Stomach smooth muscle (tissue), 2 donors: ENCODE measurements at regions not wholly inside any gene's neighbourhood (a gene's known extent, or its start where the extent isn't known, plus 50 kb on each side); places are given as distances from the start of the nearest gene placed in this dataset.

Experiments
- H3K27ac ChIP-seq: one replicate; pipeline ENCODE4 v1.7.0; 2013; ENCODE audit warnings: mild to moderate bottlenecking, low read length, inconsistent platforms
- H3K27me3 ChIP-seq, 2 donors: one replicate each; pipeline ENCODE4 v1.7.0; 2013; ENCODE audit warnings: low read length in 2 of 2; ENCODE audit not compliant: insufficient read depth in 2 of 2, control insufficient read depth in 1 of 2
- H3K36me3 ChIP-seq, 2 donors: one replicate each; pipeline ENCODE4 v1.7.0; 2013; ENCODE audit warnings: low read length in 2 of 2; ENCODE audit not compliant: control insufficient read depth in 2 of 2, insufficient read depth in 2 of 2
- H3K4me1 ChIP-seq: one replicate; pipeline ENCODE4 v1.7.0; 2013; ENCODE audit warnings: low read length; ENCODE audit not compliant: control insufficient read depth, insufficient read depth
- H3K4me3 ChIP-seq, 2 donors: one replicate each; pipeline ENCODE4 v1.7.0; 2013; ENCODE audit warnings: low read length in 2 of 2
- H3K9ac ChIP-seq, 2 donors: one replicate each; pipeline ENCODE4 v1.7.0; 2013; ENCODE audit warnings: low read length in 2 of 2, mild to moderate bottlenecking in 1 of 2
- H3K9me3 ChIP-seq, 2 donors: one replicate each; pipeline ENCODE4 v1.7.0; 2013; ENCODE audit warnings: low read length in 2 of 2; ENCODE audit not compliant: control insufficient read depth in 2 of 2
- donor health status: healthy.
- donor health status: Pancreatic carcinoma.

DNA sequence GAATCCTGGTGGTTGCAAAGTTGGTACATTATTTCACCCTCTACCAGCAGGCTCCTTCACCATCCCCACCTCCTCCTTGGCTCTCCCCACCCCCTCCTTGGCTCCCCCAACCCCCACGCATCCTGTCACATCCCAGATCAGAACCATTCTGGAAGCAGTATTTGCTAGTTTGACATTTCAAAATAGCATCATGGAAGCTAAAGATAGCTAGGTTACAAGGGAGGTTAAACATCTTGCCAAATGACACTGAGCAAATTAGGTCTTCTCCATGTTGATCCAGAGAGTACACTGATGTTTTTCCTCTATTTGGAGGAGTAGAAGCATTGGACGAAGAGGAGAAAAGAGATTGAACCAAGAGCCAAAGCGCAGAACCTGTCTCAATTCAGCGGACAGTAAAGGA lies 158.9 kb upstream of the FGGY start:
- Histone ChIP-seq H3K9me3 (no peaks in the 10 kb centered on the region), H3K27me3 (no peaks in the 10 kb centered on the region), H3K27ac (no peak overlapping the region), H3K36me3 (no peaks in the 10 kb centered on the region), H3K4me1 (peaks cover 2% of the 10 kb centered on the region), H3K9ac (no peak overlapping the region), H3K4me3 (no peak overlapping the region)

DNA sequence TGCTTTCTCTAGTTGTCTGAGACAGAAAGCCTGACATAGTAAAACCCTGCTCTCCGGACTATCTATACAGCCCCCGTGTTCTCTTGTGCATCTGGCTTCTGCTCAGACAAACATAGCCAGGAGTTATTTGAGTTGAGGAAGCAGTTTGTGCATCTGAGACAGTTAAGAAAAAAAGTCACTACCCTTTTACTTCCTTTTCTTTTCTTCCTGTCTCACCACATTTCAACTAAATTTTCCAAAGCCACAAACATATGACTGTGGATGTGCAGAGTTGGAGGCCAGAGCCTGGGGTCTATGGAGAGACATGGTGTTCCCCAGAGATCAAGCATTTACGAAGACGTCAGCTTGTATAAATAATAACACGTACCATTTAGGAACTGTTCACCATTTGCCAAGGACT lies 158.5 kb upstream of the FGGY start:
- no peak overlapping the region for H3K27ac ChIP-seq
- H3K9me3 ChIP-seq, result no peaks in the 10 kb centered on the region
- H3K9ac ChIP-seq, result no peak overlapping the region

GRCh38 chr1:59139396-59139795 lies 157.5 kb upstream of the FGGY start:
- Histone ChIP-seq H3K27me3 (no peaks in the 10 kb centered on the region), H3K36me3 (no peaks in the 10 kb centered on the region), H3K4me3 (no peak overlapping the region), H3K9ac (no peak overlapping the region), H3K27ac (no peak overlapping the region), H3K4me1 (peaks cover 2% of the 10 kb centered on the region), H3K9me3 (no peaks in the 10 kb centered on the region)

More for the DNA sequence above, 158.5 kb upstream of the FGGY start:
- H3K36me3 ChIP-seq, result no peaks in the 10 kb centered on the region
- H3K4me1 ChIP-seq, result peaks cover 2% of the 10 kb centered on the region
- H3K4me3 ChIP-seq, result no peak overlapping the region
- H3K27me3 ChIP-seq, result no peaks in the 10 kb centered on the region

GRCh38 chr1:59141267-59141863 lies 155.5 kb upstream of the FGGY start:
- H3K27me3 ChIP-seq, result no peaks in the 10 kb centered on the region
- no peak overlapping the region for H3K27ac ChIP-seq
- no peak overlapping the region for H3K4me3 ChIP-seq
- no peak overlapping the region for H3K9ac ChIP-seq
- H3K9me3 ChIP-seq, result no peaks in the 10 kb centered on the region
- no peaks in the 10 kb centered on the region for H3K36me3 ChIP-seq
- H3K4me1 ChIP-seq, result peaks cover 2% of the 10 kb centered on the region

GRCh38 chr1:59142311-59143132 lies 154.4 kb upstream of the FGGY start:
- no peak overlapping the region for H3K9ac ChIP-seq
- no peaks in the 10 kb centered on the region for H3K36me3 ChIP-seq
- no peaks in the 10 kb centered on the region for H3K27me3 ChIP-seq
- H3K27ac ChIP-seq, result no peak overlapping the region
- H3K4me3 ChIP-seq, result no peak overlapping the region
- H3K9me3 ChIP-seq, result no peaks in the 10 kb centered on the region
- H3K4me1 ChIP-seq, result peaks cover 9% of the 10 kb centered on the region

DNA sequence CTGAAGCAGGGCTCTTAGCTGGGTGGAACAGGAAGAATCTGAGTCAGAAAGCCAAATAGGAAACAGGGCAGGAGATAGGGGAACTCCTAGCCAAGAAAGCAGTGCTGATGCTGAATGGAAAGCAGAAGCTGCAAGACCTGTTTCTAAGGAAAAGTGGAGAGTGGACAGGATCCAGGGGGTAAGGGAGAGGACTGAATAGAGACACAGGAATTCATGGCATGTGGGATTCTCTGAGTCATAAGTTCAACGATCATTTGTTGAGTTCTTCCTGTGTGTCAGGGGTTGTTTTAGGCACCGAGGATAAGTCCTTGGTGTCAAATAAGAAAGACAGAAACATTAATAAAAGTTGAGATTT lies 153.8 kb upstream of the FGGY start:
- Histone ChIP-seq H3K4me1 (peaks cover 9% of the 10 kb centered on the region), H3K36me3 (no peaks in the 10 kb centered on the region), H3K27me3 (no peaks in the 10 kb centered on the region), H3K9ac (no peak overlapping the region), H3K9me3 (no peaks in the 10 kb centered on the region), H3K4me3 (no peak overlapping the region), H3K27ac (no peak overlapping the region)

DNA sequence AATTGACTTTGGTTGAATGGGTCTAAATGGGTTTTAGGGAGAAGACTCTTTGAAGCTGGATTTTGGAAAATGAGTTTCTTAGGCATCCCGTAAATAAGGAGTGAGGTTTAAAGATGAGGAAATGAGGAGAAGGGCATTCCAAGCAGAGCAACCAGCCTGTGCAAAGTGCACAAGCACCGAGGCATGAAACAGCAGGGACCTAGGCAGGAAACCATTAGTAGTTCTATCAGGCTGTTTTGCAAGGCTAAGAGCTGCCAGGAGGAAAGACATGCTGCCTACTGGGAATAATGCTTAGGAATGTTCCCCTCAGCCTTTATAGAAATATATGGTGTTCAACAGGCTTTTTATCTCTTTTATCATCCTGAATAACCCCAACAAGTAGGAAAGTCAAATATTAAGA lies 153.1 kb upstream of the FGGY start:
- Histone ChIP-seq H3K4me3 (no peak overlapping the region), H3K27me3 (no peaks in the 10 kb centered on the region), H3K9me3 (no peaks in the 10 kb centered on the region), H3K4me1 (peaks cover 9% of the 10 kb centered on the region), H3K9ac (no peak overlapping the region), H3K27ac (no peak overlapping the region), H3K36me3 (no peaks in the 10 kb centered on the region)

DNA sequence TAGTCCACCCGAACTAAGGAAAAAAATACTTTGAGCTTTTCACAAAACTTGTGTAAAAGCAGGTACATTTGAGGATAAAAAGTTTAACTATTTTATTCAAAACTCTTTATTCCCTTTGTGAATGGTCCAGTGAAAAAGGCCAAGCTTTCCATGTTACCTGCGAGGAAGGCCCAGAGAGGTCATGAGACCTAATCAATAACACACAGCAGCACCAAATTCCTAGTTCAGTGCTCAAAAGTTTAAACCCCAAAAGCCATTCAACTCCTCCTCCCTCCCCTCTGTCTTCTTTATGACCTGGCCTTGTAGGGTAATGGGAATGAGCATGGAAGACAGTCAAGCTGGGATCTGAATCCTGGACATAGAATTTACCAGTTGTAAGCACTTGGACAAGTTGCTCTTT lies 151.9 kb upstream of the FGGY start:
- Histone ChIP-seq H3K4me1 (peaks cover 7% of the 10 kb centered on the region), H3K9ac (no peak overlapping the region), H3K9me3 (no peaks in the 10 kb centered on the region), H3K36me3 (no peaks in the 10 kb centered on the region), H3K27ac (no peak overlapping the region), H3K4me3 (no peak overlapping the region), H3K27me3 (no peaks in the 10 kb centered on the region)

DNA sequence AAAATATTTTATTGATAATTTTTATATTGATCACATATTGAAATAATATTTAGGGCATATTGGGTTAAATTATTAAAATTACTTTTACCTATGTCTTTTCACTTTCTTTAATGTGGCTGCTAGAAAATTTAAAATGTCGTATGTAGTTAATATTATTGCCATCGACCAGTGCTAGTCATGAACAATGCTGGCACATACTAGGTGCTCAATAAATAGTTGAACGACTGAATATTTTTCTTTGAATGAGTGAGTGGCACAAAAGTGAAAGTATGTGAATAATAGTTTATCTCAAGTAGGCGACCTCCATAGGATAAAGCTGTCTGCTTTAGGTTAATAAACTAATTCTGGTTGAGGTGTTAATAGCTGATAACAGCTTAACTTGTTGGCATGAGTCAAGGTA lies 150.8 kb upstream of the FGGY start:
- no peak overlapping the region for H3K27ac ChIP-seq
- no peaks in the 10 kb centered on the region for H3K27me3 ChIP-seq
- peaks cover 14% of the 10 kb centered on the region for H3K4me1 ChIP-seq
- peak overlapping the region in 1 of 2 donors; percentile 69 for H3K9ac ChIP-seq
- H3K36me3 ChIP-seq, result no peaks in the 10 kb centered on the region
- no peaks in the 10 kb centered on the region for H3K9me3 ChIP-seq
- peak overlapping the region; percentile 54 to 78 for H3K4me3 ChIP-seq

DNA sequence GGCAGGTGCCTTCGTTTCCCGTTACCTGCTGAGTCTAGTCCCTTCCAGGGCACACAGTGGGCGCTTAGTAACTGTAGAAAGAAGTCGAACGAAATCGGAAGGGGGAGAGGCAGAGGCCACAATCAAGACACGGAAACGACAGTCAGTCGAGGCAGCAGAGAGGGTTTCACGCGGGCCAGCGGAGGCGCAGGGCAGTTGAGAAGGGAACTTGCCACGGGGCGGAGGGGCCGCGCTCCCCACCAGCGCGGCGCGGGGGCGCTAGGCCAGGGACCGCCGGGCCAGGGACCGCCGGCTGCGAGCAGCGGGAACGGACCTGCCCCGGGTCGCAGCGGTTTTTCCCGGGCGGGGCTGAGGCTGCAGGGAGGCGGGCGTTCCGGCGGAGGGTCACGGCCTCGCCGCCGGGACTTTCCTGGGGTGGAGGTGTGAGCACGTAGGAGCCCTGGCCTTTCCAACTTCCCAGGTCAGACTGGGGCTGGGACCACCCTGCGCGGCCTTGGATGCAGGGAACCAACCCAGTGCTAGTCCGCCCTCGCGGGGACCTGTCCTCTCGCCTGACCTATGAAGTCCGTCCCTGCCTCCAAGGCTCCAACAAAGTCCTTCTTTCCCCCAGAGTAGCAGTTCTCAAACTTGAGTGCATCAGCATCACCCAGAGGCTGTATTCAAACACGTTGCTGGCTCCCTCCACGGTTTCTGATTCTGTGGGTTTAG lies 150.1 kb upstream of the FGGY start:
- no peaks in the 10 kb centered on the region for H3K9me3 ChIP-seq
- H3K27ac ChIP-seq, result peak overlapping the region; percentile 46
- H3K27me3 ChIP-seq, result no peaks in the 10 kb centered on the region
- H3K4me1 ChIP-seq, result peaks cover 21% of the 10 kb centered on the region
- H3K36me3 ChIP-seq, result no peaks in the 10 kb centered on the region
- H3K4me3 ChIP-seq, result peak overlapping the region; percentile 54 to 78
- peak overlapping the region; percentile 69 to 83 for H3K9ac ChIP-seq

GRCh38 chr1:59149435-59149834 lies 147.5 kb upstream of the FGGY start:
- Histone ChIP-seq H3K27me3 (no peaks in the 10 kb centered on the region), H3K27ac (no peak overlapping the region), H3K36me3 (no peaks in the 10 kb centered on the region), H3K9ac (no peak overlapping the region), H3K4me1 (peaks cover 24% of the 10 kb centered on the region), H3K9me3 (no peaks in the 10 kb centered on the region), H3K4me3 (no peak overlapping the region)
